ENCODE measurements at regions not wholly inside any gene's neighbourhood (a gene's known extent, or its start where the extent isn't known, plus 50 kb on each side); places are given as distances from the start of the nearest gene placed in this dataset.

DNA sequence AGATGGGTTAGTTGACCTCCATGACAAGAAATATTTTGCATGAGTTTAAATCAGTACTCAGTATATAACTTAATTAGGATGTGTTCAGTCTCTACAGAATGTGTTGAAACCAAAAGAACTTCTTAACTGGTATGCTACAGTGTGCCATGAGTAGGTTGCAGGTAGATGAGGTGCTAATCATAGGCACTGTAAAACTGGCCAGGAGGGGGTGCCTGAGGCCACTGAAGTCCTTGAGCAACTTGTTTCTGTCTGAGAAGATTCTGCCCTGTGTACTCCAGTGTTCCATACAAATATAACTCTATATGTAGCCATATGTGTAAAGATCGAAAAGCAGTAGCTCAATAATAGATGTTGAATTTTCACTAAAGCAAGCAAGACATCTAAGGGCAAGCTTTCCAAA, 549.2 kb upstream of the KLF12 start:
- no peak overlapping the region for H2BK20ac ChIP-seq (ENCODE audit: low read length)
- H3K18ac ChIP-seq (ENCODE audit: extremely low read depth, low read length) = no peak overlapping the region
- H4K8ac ChIP-seq (ENCODE audit: extremely low read depth, insufficient read depth, low read length) = no peak overlapping the region
- no peak for DNase-seq (ENCODE audit: low read depth in 1 of 2, low spot score in 2 of 2)
- TF ChIP-seq, protein P1, sequence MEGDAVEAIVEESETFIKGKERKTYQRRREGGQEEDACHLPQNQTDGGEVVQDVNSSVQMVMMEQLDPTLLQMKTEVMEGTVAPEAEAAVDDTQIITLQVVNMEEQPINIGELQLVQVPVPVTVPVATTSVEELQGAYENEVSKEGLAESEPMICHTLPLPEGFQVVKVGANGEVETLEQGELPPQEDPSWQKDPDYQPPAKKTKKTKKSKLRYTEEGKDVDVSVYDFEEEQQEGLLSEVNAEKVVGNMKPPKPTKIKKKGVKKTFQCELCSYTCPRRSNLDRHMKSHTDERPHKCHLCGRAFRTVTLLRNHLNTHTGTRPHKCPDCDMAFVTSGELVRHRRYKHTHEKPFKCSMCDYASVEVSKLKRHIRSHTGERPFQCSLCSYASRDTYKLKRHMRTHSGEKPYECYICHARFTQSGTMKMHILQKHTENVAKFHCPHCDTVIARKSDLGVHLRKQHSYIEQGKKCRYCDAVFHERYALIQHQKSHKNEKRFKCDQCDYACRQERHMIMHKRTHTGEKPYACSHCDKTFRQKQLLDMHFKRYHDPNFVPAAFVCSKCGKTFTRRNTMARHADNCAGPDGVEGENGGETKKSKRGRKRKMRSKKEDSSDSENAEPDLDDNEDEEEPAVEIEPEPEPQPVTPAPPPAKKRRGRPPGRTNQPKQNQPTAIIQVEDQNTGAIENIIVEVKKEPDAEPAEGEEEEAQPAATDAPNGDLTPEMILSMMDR (IDR thresholded peaks at IDR 0.05; ENCODE audit: control extremely low read depth in 1 of 3, insufficient read depth in 1 of 3, low read depth in 1 of 3, low read length in 3 of 3) = peak in 2 of 3 experiments; percentile 18 to 44; a peak in 3 of 4 replicates
- no peak for TF ChIP-seq EZH2 (IDR thresholded peaks at IDR 0.05; ENCODE audit: low read depth, low read length, severe bottlenecking)
- peak; percentile 50 to 60 for TF ChIP-seq RAD21 (IDR thresholded peaks at IDR 0.05 in 1 of 2, conservative IDR thresholded peaks at IDR 0.05 in 1 of 2; ENCODE audit: low read depth in 2 of 2, low read length in 2 of 2)
- no peaks in the 10 kb centered on the region for H3K36me3 ChIP-seq (ENCODE audit: control insufficient read depth in 2 of 4, insufficient read depth in 4 of 4, low read length in 3 of 4)
- H2AK5ac ChIP-seq (ENCODE audit: low read depth, low read length) = no peak overlapping the region
- H3K56ac ChIP-seq (replicated peaks; ENCODE audit: insufficient read length, low read depth, low read length) = no peak overlapping the region
- no peak for FAIRE-seq
- POLR2A ChIA-PET (ENCODE audit: partially characterized antibody) = no interaction called here
- H2BK5ac ChIP-seq (ENCODE audit: low read depth, low read length) = no peak overlapping the region
- H2BK120ac ChIP-seq (replicated peaks; ENCODE audit: low read depth, low read length) = no peak overlapping the region
- no peak overlapping the region for H3K27ac ChIP-seq (ENCODE audit: low read depth, low read length)
- CTCF ChIA-PET (ENCODE audit: partially characterized antibody) = interaction anchor here (1.1 to 2.1 kb wide), 2 partner anchors 14 to 536 kb away, joined by 4 to 8 read pairs; no protein-coding TSS in a partner anchor
- no peaks in the 10 kb centered on the region for H3K27me3 ChIP-seq (replicated peaks in 1 of 4; ENCODE audit: control insufficient read depth in 3 of 4, extremely low read depth in 1 of 4, insufficient read depth in 3 of 4, low read length in 3 of 4)
- 95% methylated on average over 1 of the region's 1 CpG; no CpG with 5 or more reads in 1 of the 2 experiments for WGBS, 2 experiments (ENCODE audit: extremely low coverage in 1 of 2, insufficient coverage in 1 of 2, insufficient read length in 1 of 2, insufficient replicate concordance in 2 of 2, low coverage in 1 of 2, low lambda C conversion rate in 2 of 2, missing lambda C conversion rate in 1 of 2)
- no peak overlapping the region for H4K5ac ChIP-seq (ENCODE audit: insufficient read length, low read depth, low read length)
- H3K23me2 ChIP-seq (ENCODE audit: low read depth, low read length) = no peaks in the 10 kb centered on the region
- H4K20me1 ChIP-seq (replicated peaks in 1 of 2; ENCODE audit: control insufficient read depth in 1 of 2, insufficient read depth in 2 of 2, low read length in 2 of 2) = no peaks in the 10 kb centered on the region
- no peak overlapping the region for H3K23ac ChIP-seq (ENCODE audit: insufficient read length)
- H3K4me1 ChIP-seq (replicated peaks in 1 of 4; ENCODE audit: control insufficient read depth in 3 of 4, insufficient read depth in 4 of 4, low read length in 3 of 4) = no peaks in the 10 kb centered on the region
- no peak overlapping the region for H2AFZ ChIP-seq (ENCODE audit: low read length)
- H3K4ac ChIP-seq (replicated peaks; ENCODE audit: insufficient read length, low read depth, low read length) = no peak overlapping the region
- peaks cover 0 to 6% of the 10 kb centered on the region in 2 experiments; a peak in 1 of 4 replicates for H3K9me3 ChIP-seq (ENCODE audit: insufficient read depth in 2 of 2, low read depth in 1 of 2, low read length in 1 of 2)
- no peak overlapping the region for H3K4me3 ChIP-seq (ENCODE audit: extremely low read depth in 1 of 4, insufficient read depth in 2 of 4, low read depth in 3 of 4, low read length in 4 of 4)
- no peak overlapping the region for H3K14ac ChIP-seq (ENCODE audit: insufficient read length)
- no peak overlapping the region for H3K9ac ChIP-seq (replicated peaks in 1 of 4; ENCODE audit: extremely low read depth in 1 of 4, low read depth in 3 of 4, low read length in 3 of 4)
- no peaks in the 10 kb centered on the region for H3K79me2 ChIP-seq (ENCODE audit: control insufficient read depth in 1 of 2, insufficient read depth in 2 of 2, low read length in 2 of 2)
- H4K91ac ChIP-seq (replicated peaks; ENCODE audit: insufficient read length, low read length) = no peak overlapping the region
- no peak overlapping the region for H2BK15ac ChIP-seq (ENCODE audit: low read length)
- no peak overlapping the region for H3K4me2 ChIP-seq (ENCODE audit: insufficient read depth in 1 of 2, low read depth in 2 of 2, low read length in 2 of 2)
- H2BK12ac ChIP-seq (ENCODE audit: low read depth, low read length) = no peak overlapping the region
- H3K79me1 ChIP-seq (ENCODE audit: low read depth, low read length) = no peaks in the 10 kb centered on the region
